NCI-H345 (cell line): ENCODE measurements at regions not wholly inside any gene's neighbourhood (a gene's known extent, or its start where the extent isn't known, plus 50 kb on each side); places are given as distances from the start of the nearest gene placed in this dataset.
A peak's percentile ranks its signal among the peaks of the same experiment; 100 is the strongest.
"Not testable (repeated sequence)": the region's sequence is repeated elsewhere in the genome, so short reads cannot be mapped to it uniquely, and the experiment has no call there.

Experiments used
- DNase-seq: peaks from one replicate; lab custom pipeline; 2025; lab: John Stamatoyannopoulos, UW

GRCh38 chr14:97148021-97148420 lies 350.8 kb downstream of the VRK1 start:
- DNase-seq: not testable (repeated sequence)

- DNase-seq: peak; percentile 7
These were observed 352.6 kb downstream of the VRK1 start for GRCh38 chr14:97149775-97150174.

GRCh38 chr14:97153527-97153926 lies 356.3 kb downstream of the VRK1 start:
- DNase-seq: no peak

GRCh38 chr14:97155320-97155719 lies 358.1 kb downstream of the VRK1 start:
- DNase-seq: no peak

- no peak for DNase-seq
These were observed 358.6 kb downstream of the VRK1 start for GRCh38 chr14:97155814-97156213.

GRCh38 chr14:97156705-97157104 lies 359.5 kb downstream of the VRK1 start:
- DNase-seq: no peak

- DNase-seq: no peak
These were observed 360.9 kb downstream of the VRK1 start for GRCh38 chr14:97158102-97158501.

- DNase-seq: no peak
These were observed 361.9 kb downstream of the VRK1 start for GRCh38 chr14:97159124-97159523.

GRCh38 chr14:97162621-97163020 lies 365.4 kb downstream of the VRK1 start:
- DNase-seq: no peak

- no peak for DNase-seq
These were observed 366.8 kb downstream of the VRK1 start for GRCh38 chr14:97164021-97164420.

- no peak for DNase-seq
These were observed 369.3 kb downstream of the VRK1 start for GRCh38 chr14:97166497-97166896.

- DNase-seq: not testable (repeated sequence)
These were observed 370.4 kb downstream of the VRK1 start for GRCh38 chr14:97167577-97167976.

- no peak for DNase-seq
These were observed 375.5 kb downstream of the VRK1 start for GRCh38 chr14:97172644-97173043.

GRCh38 chr14:97177016-97177415 lies 379.8 kb downstream of the VRK1 start:
- peak; percentile 38 for DNase-seq

- DNase-seq: no peak
These were observed 380.5 kb downstream of the VRK1 start for GRCh38 chr14:97177635-97178034.

GRCh38 chr14:97178781-97179180 lies 381.6 kb downstream of the VRK1 start:
- no peak for DNase-seq

GRCh38 chr14:97179573-97179972 lies 382.4 kb downstream of the VRK1 start:
- no peak for DNase-seq

GRCh38 chr14:97180304-97181200 lies 383.4 kb downstream of the VRK1 start:
- no peak for DNase-seq

GRCh38 chr14:97185186-97185585 lies 388.0 kb downstream of the VRK1 start:
- DNase-seq: no peak

- no peak for DNase-seq
These were observed 390.7 kb downstream of the VRK1 start for GRCh38 chr14:97187916-97188315.

- no peak for DNase-seq
These were observed 399.2 kb downstream of the VRK1 start for GRCh38 chr14:97196336-97196735.

- DNase-seq: no peak
These were observed 401.6 kb downstream of the VRK1 start for GRCh38 chr14:97198813-97199212.

GRCh38 chr14:97200245-97200644 lies 403.1 kb downstream of the VRK1 start:
- DNase-seq: no peak

- no peak for DNase-seq
These were observed 409.7 kb downstream of the VRK1 start for GRCh38 chr14:97206916-97207315.
